GM04503 (cell line): ENCODE measurements at regions not wholly inside any gene's neighbourhood (a gene's known extent, or its start where the extent isn't known, plus 50 kb on each side); places are given as distances from the start of the nearest gene placed in this dataset.
"Not testable (repeated sequence)": the region's sequence is repeated elsewhere in the genome, so short reads cannot be mapped to it uniquely, and the experiment has no call there.

Experiments
- DNase-seq: peaks from one replicate; pipeline ENCODE4 v3.0.0-alpha.2; 2012; ENCODE audit warnings: low read depth

DNA sequence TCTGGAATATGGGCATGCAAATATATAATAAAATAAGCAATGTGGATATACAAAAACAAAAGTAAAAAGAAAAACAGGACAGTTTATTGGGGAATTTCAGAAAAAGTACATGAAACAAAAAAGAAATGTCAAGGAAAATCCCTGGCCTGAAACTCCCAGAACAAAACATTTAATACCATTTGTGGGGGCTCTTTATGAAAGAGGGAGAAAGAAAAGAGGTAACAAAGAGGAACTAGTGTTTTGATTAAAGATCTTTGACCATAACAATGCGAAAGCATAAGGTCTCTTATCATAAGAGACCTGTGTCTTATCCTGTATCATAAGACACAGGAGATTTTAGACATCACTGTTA is 88.6 kb upstream of the ARID1B start:
- DNase-seq = no peak

DNA sequence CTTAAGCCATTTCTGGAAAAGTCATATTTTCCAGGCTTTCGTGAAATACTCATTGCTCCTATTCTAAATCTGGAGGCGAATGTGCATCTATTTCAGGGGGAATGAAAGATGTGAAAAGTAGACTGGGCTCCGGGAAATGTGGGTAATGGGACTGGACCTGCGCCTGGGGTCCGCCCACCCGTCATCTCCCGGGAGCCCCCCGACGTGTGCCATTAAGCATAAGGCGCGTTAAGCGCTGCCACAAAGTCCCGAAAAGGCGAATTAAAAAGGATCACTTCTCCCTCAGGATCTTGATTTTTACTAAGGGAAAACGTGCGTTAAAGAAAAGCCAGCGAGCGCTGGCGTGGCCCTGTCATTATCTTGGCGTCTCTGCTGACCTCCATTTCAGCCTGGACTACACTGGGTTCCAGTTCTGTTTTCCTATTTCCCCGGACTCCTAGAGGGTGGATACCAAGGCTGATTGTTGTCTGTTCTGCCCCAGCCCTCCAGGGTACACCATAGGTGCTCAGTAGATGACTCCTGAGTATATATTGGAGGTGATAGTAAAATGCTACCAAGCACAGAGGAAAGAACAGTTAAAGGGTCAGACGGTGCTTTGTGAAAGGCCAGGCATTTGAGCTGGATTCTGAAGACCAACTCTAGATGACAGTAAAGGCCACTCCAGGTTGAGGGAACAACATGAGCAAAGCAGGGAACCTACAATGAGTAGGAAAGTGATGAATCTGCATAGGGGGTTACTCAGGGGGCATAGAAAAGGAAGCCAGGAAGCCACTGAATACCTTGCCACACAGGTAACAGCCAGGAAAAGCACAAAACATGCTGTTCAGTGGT is 89.2 kb upstream of the ARID1B start:
- peak; percentile 10 for DNase-seq

DNA sequence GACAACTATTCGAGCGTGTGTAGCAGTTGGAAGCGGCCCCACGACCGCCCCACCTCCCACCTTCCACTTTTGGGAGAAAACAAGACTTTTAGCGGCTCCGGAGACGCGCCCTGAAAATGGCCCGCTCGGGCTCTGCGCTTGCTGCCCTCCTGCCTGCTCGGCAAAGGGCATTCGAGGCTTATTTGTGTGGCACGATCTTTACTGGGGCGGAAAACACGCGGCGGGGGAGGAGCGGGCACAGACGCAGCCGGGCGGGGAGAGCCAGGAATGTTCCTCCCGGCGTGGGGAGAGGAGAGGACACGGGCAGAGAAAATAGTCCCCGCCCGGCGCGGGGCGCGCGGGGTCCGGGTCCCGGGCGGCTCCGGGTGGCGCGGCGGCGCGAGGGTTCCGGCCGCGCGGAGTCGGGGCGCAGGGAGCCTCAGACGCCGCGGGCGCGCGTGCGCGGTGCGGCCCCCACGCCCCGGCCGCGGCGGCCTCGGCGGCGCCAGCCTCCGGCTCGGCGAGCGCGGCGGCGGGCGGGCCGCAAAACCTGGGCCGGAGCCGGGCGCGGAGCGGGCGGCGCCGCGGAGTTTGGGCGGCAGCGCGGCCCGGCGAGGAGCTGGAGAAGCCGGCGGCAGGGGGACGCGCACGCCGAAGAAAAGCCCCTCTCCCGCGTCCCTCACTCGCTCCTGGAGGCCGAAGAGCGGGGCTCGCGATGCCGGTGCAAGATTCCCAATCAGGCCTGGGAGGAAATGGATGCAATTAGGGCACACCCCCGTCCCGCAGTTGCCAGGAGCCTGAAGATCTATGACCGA is 90.0 kb upstream of the ARID1B start:
- DNase-seq = peak; percentile 50

- DNase-seq = no peak
Measured at GRCh38 chr6:156686301-156686994, 90.7 kb upstream of the ARID1B start.

DNA sequence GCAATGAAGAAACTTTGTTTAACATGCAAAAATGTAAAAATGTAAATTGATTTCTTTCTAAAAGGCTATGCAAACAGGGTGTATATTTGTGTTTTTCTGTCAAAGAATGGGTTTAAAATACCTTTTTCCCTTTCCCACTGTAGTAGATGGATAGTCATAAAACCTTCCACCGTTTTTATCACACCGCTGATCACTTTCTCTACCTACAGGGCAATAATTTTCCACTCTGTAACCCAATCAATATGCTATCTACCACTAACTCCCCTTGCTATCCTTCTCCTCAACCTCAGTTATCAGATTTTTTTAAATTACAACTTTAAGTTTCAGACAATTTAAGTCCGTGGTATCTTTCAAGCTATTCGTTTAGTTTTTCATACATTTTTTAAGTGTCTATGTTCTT is 91.4 kb upstream of the ARID1B start:
- DNase-seq = no peak

DNA sequence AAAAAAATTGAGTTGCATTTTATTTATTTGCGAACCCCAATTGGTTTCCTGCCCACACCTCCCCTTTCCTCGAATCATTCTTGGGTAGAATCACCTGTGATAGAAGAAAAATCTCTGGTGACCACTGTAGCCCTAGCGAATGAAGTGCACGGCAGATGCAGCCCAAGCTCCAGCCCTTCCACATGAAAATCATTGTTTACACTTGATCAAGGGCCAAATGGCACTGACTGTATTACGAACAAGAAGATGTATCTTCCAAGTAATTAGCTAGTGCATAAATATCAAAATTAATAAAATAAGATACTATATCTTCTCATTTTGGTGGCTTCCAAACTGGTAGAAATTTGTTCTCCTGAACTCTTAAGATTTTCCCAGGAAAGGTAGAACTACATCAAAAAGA is 93.4 kb upstream of the ARID1B start:
- DNase-seq = no peak

DNA sequence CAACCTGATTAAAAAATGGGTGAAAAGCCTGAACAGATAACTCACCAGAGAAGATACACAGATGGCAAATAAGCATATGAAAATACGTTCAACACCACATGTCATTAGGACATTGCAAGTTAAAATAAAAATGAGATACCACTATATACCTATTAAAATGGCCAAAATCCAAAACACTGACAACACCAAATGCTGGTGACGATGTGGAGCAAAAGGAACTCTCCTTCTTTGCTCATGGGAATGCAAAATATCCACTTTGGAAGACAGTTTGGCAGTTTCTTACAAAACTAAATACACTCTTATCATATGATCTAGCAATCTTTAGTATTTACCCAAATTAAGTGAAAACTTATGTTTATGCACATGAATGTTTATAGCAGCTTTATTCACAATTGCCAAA is 100.5 kb upstream of the ARID1B start:
- DNase-seq = no peak

DNA sequence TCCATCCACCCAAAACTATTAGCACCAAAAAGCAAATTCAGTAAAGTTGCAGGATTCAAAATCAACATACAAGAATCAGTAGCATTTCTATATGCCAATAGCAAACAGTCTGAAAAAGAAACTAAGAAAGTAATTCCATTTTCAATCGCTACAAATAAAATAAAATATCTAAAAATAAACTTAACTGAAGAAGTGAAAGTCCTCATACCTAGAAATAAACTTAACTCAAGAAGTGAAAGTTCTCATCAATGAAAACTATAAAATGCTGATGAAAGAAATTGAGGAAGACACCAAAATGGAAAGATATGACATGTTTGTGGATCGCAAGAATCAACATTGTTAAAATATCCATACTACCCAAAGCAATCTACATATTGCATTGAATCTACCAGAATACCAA is 103.0 kb upstream of the ARID1B start:
- no peak for DNase-seq

DNA sequence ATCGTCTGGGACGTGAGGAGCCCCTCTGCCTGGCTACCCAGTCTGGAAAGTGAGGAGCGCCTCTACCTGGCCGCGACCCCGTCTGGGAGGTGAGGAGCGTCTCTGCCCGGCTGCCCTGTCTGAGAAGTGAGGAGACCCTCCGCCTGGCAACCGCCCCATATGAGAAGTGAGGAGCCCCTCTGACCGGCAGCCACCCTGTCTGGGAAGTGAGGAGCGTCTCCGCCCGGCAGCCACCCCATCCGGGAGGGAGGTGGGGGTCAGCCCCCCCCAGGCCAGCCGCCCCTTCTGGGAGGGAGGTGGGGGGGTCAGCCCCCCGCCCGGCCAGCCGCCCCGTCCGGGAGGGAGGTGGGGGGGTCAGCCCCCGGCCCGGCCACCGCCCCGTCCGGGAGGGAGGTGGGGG is 107.1 kb upstream of the ARID1B start:
- DNase-seq = not testable (repeated sequence)

DNA sequence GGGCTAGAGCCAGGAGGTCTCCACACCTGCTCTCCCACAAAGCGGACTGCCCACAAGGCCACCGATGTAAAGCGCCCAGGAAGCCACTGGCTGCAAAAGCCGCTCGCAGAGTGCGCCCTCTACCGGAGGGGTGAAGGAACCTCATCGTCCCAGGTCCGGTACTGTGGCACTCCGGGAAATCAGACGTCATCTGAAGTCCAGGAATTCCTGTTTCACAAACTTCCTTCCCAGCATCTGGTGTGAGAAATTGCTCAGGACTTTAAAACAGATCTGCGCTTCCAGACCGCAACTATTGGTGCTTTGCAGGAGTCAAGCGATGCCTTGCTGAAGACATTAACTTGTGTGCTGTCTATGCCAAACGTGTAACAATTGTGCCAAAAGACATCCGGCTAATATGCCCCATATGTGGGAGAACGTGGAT is 115.1 kb upstream of the ARID1B start:
- DNase-seq = peak; percentile 60

DNA sequence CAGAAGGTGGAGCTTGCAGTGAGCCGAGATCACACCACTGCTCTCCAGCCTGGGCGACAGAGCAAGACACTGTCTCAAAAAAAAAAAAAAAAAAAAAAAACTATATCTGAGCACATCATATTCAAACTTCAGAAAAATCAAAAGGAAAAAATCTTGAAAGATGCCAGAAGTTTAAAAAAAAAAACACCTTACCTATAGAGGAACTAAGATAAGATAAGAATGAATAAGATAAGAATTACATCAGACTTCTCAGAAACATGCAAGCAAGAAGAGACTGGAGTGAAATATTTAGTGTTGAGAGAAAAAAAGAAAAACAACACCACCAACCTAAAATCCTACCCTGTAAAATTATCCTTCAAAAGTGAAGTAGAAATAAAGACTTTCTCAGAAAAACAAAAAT is 116.8 kb upstream of the ARID1B start:
- DNase-seq = no peak

- DNase-seq = no peak
Measured at GRCh38 chr6:156659822-156660198, 117.4 kb upstream of the ARID1B start.

- no peak for DNase-seq
Measured at GRCh38 chr6:156658966-156659821, 118.0 kb upstream of the ARID1B start.

DNA sequence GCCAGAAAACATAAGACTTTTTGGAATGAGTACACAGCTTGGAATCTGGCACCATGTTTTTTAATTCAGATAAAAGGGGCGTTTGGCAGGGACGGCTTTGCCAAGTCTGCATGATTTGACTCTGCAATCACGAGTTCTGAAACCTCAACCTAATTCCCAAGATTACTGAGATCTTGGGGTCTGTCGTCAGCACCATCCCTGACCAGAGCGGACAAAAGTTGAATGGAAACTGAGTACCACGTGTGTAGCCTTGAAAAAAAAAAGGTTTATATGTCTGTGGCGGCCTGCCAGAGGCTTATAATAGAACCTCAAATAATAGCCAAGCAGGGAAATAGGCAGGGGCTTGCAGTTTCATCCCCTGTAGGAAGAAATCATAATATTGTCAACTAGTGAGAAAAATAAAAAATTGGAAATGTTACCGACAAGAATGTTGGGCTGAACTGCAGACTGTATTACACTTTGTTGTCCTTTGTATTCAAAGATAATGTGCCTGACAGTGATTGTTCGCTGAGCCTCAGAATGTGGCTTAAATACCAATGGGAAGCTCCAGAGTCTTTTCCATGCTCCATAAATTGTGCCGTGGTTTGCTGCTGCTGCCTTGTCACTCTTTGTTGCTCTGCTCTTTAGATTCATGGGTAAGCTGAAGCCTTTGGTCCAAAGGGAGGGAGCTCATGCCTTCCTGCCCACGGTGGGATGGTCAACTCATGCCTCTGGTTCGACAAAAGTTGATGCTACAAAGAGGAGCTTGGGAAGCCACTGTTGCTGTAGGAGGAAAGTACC is 118.8 kb upstream of the ARID1B start:
- peak; percentile 22 for DNase-seq

GRCh38 chr6:156657296-156657695 is 119.9 kb upstream of the ARID1B start:
- DNase-seq = no peak

GRCh38 chr6:156654919-156655918 is 122.0 kb upstream of the ARID1B start:
- no peak for DNase-seq

GRCh38 chr6:156652231-156652750 is 124.9 kb upstream of the ARID1B start:
- no peak for DNase-seq

GRCh38 chr6:156651486-156651885 is 125.7 kb upstream of the ARID1B start:
- DNase-seq = no peak

DNA sequence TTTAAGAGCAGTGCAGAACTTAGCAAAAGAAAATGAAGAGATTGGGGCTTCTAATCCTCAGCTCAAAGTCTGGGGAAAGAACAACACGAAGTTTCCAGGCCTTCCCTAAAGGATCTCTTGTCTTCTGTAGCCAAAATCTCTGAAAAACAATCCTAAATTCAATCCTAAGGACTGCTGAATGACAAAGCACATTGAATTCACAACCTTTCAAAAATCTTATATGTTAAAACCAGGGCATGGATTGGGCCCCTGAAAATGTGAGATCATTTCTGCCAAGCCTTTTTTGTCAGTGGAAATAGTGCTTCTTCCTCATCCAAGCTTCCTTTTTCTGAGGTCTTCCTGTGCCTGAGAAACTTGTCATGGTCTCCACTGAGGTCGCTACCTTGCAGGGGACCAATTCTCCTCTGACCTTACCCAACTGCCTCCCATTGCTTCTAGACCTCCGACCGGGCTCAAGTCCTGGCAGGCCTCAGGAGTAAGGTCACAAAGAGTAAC is 126.2 kb upstream of the ARID1B start:
- no peak for DNase-seq
